Fibroblast of the aortic adventitia (primary cell): ENCODE measurements at regions not wholly inside any gene's neighbourhood (a gene's known extent, or its start where the extent isn't known, plus 50 kb on each side); places are given as distances from the start of the nearest gene placed in this dataset.

Source experiments
- DNase-seq: peaks from one replicate; pipeline ENCODE4 v3.0.0-alpha.2; 2010; ENCODE audit warnings: low read depth
- H3K4me3 ChIP-seq: 2 replicates; pipeline ENCODE4 v1.5.1; 2011; ENCODE audit warnings: low read depth, mild to moderate bottlenecking, control low read depth, low read length, moderate library complexity
- CTCF ChIP-seq: IDR thresholded peaks from 2 replicates; pipeline ENCODE4 v1.5.1; 2011; ENCODE audit warnings: mild to moderate bottlenecking, low read length, control low read depth, inconsistent platforms; ENCODE audit not compliant: insufficient read depth

DNA sequence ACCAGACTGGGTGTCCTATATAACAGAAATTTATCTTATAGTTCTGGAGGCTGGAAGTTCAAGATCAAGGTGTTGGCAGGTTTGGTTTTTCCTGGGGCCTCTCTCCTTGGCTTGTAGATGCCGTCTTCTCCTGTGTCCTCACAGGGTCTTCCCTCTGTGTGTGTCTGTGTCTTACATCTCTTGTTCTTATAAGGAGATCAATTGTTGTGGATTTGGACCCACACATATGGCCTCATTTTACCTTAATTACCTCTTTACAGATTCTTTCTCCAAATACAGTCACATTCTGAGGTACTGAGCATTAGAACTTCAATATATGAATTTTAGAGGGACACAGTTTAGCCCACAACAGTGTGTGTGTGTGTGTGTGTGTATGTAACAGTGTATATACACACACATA, 74.5 kb downstream of the EDN1 start:
- no peak overlapping the region for H3K4me3 ChIP-seq
- TF ChIP-seq CTCF = no peak
- DNase-seq = no peak

GRCh38 chr6:12366731-12367130, 76.6 kb downstream of the EDN1 start:
- no peak overlapping the region for H3K4me3 ChIP-seq
- TF ChIP-seq CTCF = no peak
- DNase-seq = no peak

DNA sequence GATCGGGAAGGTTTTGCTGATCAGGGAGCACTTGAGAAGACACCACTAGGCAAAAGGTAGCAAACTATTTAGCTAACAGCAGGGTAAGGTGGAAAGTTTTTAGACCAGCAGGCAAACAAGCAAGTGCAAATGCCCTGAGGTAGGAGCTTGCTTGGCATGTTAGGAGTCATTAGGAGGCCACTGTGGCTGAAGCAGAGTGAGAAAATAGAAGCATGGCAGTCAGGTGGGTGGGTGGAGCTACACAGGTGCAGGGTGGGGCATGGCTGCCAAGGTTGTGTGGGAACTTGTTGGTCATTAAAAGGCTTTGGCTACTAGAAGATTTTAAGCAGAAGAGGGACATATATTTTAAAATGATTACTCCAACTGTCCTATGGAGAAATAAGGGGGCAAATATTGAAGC, 77.3 kb downstream of the EDN1 start:
- no peak overlapping the region for H3K4me3 ChIP-seq
- DNase-seq = no peak
- no peak for TF ChIP-seq CTCF

GRCh38 chr6:12369355-12369754, 79.2 kb downstream of the EDN1 start:
- H3K4me3 ChIP-seq = no peak overlapping the region
- no peak for TF ChIP-seq CTCF
- DNase-seq = no peak

GRCh38 chr6:12369781-12370262, 79.7 kb downstream of the EDN1 start:
- no peak for DNase-seq
- no peak for TF ChIP-seq CTCF
- H3K4me3 ChIP-seq = no peak overlapping the region

- H3K4me3 ChIP-seq = no peak overlapping the region
- TF ChIP-seq CTCF = no peak
- no peak for DNase-seq
Observed at GRCh38 chr6:12371151-12371550, 81.0 kb downstream of the EDN1 start.

DNA sequence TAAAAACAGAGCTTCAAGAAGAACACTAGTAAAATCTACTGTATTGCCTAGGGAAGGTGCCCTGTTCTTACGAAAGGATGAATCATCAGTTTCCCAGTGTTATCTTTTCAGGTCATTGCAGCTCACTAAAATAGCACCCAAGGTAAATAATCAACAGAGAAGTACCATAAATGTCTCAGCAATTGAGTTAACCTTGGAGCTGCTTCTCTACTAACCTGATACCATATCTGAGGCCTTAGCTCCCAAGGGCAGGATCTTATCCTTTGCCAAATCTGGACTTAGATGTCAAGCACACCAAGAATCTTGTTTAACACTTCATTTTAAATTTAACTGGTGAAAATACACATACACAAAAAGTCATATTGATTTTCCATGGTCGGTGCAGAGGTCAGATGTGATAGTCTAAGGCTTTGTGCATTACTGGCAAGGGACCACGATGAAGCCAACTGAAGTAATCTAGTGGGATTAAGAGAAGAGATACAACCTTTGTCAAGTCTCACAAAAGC, 81.5 kb downstream of the EDN1 start:
- no peak overlapping the region for H3K4me3 ChIP-seq
- no peak for TF ChIP-seq CTCF
- DNase-seq = peak; percentile 36
